ENCODE measurements at regions not wholly inside any gene's neighbourhood (a gene's known extent, or its start where the extent isn't known, plus 50 kb on each side); places are given as distances from the start of the nearest gene placed in this dataset.

DNA sequence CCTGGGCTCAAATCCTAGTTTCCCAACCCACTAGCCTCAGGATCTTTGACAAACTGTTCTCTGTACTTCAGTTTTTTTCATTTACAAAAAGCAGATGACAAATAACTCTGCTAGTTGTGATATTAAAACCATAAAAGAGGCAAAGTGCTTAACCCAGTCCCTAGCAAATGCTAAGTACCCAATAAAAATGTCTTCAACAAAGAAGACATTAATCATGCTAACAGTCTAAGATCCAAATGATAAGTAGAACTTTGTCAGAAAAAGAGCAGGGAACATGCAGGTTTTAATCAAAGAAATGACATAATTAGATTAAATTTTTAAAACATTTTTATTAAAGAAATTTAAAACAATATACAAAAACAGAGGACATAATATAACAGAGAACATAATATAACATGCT lies 203.0 kb upstream of the ADRA1B start:
- no peak for DNase-seq
- Histone ChIP-seq H2AK5ac (ENCODE audit: low read length) (no peak overlapping the region), H3K27ac (ENCODE audit: low read depth, low read length) (no peak overlapping the region), H2BK15ac (replicated peaks; ENCODE audit: low read depth) (no peak overlapping the region), H3K79me1 (ENCODE audit: low read length) (no peaks in the 10 kb centered on the region), H4K5ac (ENCODE audit: low read length) (no peak overlapping the region), H2BK5ac (ENCODE audit: low read length) (no peak overlapping the region), H3K18ac (ENCODE audit: low read length) (no peak overlapping the region), H3K27me3 (ENCODE audit: insufficient read depth, low read length, poor library complexity) (no peaks in the 10 kb centered on the region), H4K8ac (ENCODE audit: low read depth, low read length) (no peak overlapping the region), H3K4me1 (ENCODE audit: control insufficient read depth, low read depth, low read length) (no peaks in the 10 kb centered on the region), H3K79me2 (ENCODE audit: control insufficient read depth, insufficient read depth, low read length) (no peaks in the 10 kb centered on the region), H2BK120ac (ENCODE audit: low read depth, low read length) (no peak overlapping the region), H3K56ac (ENCODE audit: low read length) (no peak overlapping the region), H3K4me2 (ENCODE audit: low read length) (no peak overlapping the region), H3K4ac (ENCODE audit: low read depth, low read length) (no peak overlapping the region), H3K9ac (ENCODE audit: low read length) (no peak overlapping the region), H3K4me3 (ENCODE audit: low read length) (no peak overlapping the region), H3K36me3 (ENCODE audit: control insufficient read depth, insufficient read depth, low read length) (no peaks in the 10 kb centered on the region), H3K23ac (ENCODE audit: low read length) (no peak overlapping the region)

GRCh38 chr5:159713773-159714172 lies 202.5 kb upstream of the ADRA1B start:
- Histone ChIP-seq H3K4me1 (ENCODE audit: control insufficient read depth, low read depth, low read length) (no peaks in the 10 kb centered on the region), H3K4me2 (ENCODE audit: low read length) (no peak overlapping the region), H3K27ac (ENCODE audit: low read depth, low read length) (no peak overlapping the region), H2BK120ac (ENCODE audit: low read depth, low read length) (no peak overlapping the region), H2AK5ac (ENCODE audit: low read length) (no peak overlapping the region), H3K27me3 (ENCODE audit: insufficient read depth, low read length, poor library complexity) (no peaks in the 10 kb centered on the region), H3K56ac (ENCODE audit: low read length) (no peak overlapping the region), H2BK15ac (replicated peaks; ENCODE audit: low read depth) (no peak overlapping the region), H3K23ac (ENCODE audit: low read length) (no peak overlapping the region), H2BK5ac (ENCODE audit: low read length) (no peak overlapping the region), H4K8ac (ENCODE audit: low read depth, low read length) (no peak overlapping the region), H3K79me2 (ENCODE audit: control insufficient read depth, insufficient read depth, low read length) (no peaks in the 10 kb centered on the region), H3K79me1 (ENCODE audit: low read length) (no peaks in the 10 kb centered on the region), H3K4ac (ENCODE audit: low read depth, low read length) (no peak overlapping the region), H4K5ac (ENCODE audit: low read length) (no peak overlapping the region), H3K18ac (ENCODE audit: low read length) (no peak overlapping the region), H3K36me3 (ENCODE audit: control insufficient read depth, insufficient read depth, low read length) (no peaks in the 10 kb centered on the region), H3K4me3 (ENCODE audit: low read length) (no peak overlapping the region), H3K9ac (ENCODE audit: low read length) (no peak overlapping the region)
- WGBS (ENCODE audit: extremely low coverage, insufficient coverage, low lambda C conversion rate): no CpG with 5 or more reads among the region's 2 CpGs
- no peak for DNase-seq

GRCh38 chr5:159725475-159725874 lies 190.8 kb upstream of the ADRA1B start:
- no peak overlapping the region for H4K5ac ChIP-seq (ENCODE audit: low read length)
- H4K8ac ChIP-seq (ENCODE audit: low read depth, low read length): no peak overlapping the region
- DNase-seq: no peak
- H3K27me3 ChIP-seq (ENCODE audit: insufficient read depth, low read length, poor library complexity): no peaks in the 10 kb centered on the region
- no peak overlapping the region for H3K4me2 ChIP-seq (ENCODE audit: low read length)
- H3K9ac ChIP-seq (ENCODE audit: low read length): no peak overlapping the region
- H3K79me1 ChIP-seq (ENCODE audit: low read length): no peaks in the 10 kb centered on the region
- H3K4me3 ChIP-seq (ENCODE audit: low read length): no peak overlapping the region
- H3K56ac ChIP-seq (ENCODE audit: low read length): no peak overlapping the region
- no peak overlapping the region for H3K27ac ChIP-seq (ENCODE audit: low read depth, low read length)
- no peak overlapping the region for H2BK15ac ChIP-seq (replicated peaks; ENCODE audit: low read depth)
- no peak overlapping the region for H3K18ac ChIP-seq (ENCODE audit: low read length)
- no peak overlapping the region for H2AK5ac ChIP-seq (ENCODE audit: low read length)
- H3K36me3 ChIP-seq (ENCODE audit: control insufficient read depth, insufficient read depth, low read length): no peaks in the 10 kb centered on the region
- no peak overlapping the region for H3K23ac ChIP-seq (ENCODE audit: low read length)
- H3K79me2 ChIP-seq (ENCODE audit: control insufficient read depth, insufficient read depth, low read length): no peaks in the 10 kb centered on the region
- H3K4me1 ChIP-seq (ENCODE audit: control insufficient read depth, low read depth, low read length): no peaks in the 10 kb centered on the region
- H3K4ac ChIP-seq (ENCODE audit: low read depth, low read length): no peak overlapping the region
- H2BK5ac ChIP-seq (ENCODE audit: low read length): no peak overlapping the region
- no peak overlapping the region for H2BK120ac ChIP-seq (ENCODE audit: low read depth, low read length)
- WGBS (ENCODE audit: extremely low coverage, insufficient coverage, low lambda C conversion rate): no CpG with 5 or more reads among the region's 4 CpGs

DNA sequence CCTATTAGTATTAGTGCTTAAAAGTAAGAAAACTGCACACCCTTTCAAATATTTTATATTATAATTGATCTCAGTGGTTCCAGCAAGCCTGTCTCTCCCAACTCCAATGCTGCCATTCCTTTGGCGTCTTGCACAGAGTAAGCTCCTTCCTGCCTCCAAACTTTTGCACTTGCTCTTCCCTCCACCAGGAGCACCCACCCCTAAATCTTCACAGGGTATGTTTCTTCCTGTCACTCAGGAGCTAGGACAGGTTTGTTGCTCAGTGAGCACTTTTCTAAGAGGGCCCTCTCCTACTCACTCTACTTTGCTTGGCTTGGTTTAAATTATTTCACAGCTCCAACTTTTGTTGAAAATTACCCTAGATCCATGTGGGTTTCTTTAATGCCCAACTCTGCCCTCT lies 189.1 kb upstream of the ADRA1B start:
- H3K4ac ChIP-seq (ENCODE audit: low read depth, low read length): no peak overlapping the region
- H3K18ac ChIP-seq (ENCODE audit: low read length): no peak overlapping the region
- H4K5ac ChIP-seq (ENCODE audit: low read length): no peak overlapping the region
- no CpG with 5 or more reads among the region's 1 CpG for whole genome bisulfite sequencing (ENCODE audit: extremely low coverage, insufficient coverage, low lambda C conversion rate)
- peak; percentile 44 for DNase-seq
- H2BK15ac ChIP-seq (replicated peaks; ENCODE audit: low read depth): no peak overlapping the region
- H3K79me2 ChIP-seq (ENCODE audit: control insufficient read depth, insufficient read depth, low read length): no peaks in the 10 kb centered on the region
- no peak overlapping the region for H3K27ac ChIP-seq (ENCODE audit: low read depth, low read length)
- no peak overlapping the region for H2BK5ac ChIP-seq (ENCODE audit: low read length)
- no peaks in the 10 kb centered on the region for H3K79me1 ChIP-seq (ENCODE audit: low read length)
- H3K36me3 ChIP-seq (ENCODE audit: control insufficient read depth, insufficient read depth, low read length): no peaks in the 10 kb centered on the region
- no peak overlapping the region for H2BK120ac ChIP-seq (ENCODE audit: low read depth, low read length)
- no peak overlapping the region for H3K4me2 ChIP-seq (ENCODE audit: low read length)
- H3K56ac ChIP-seq (ENCODE audit: low read length): no peak overlapping the region
- no peak overlapping the region for H3K4me3 ChIP-seq (ENCODE audit: low read length)
- no peaks in the 10 kb centered on the region for H3K4me1 ChIP-seq (ENCODE audit: control insufficient read depth, low read depth, low read length)
- no peaks in the 10 kb centered on the region for H3K27me3 ChIP-seq (ENCODE audit: insufficient read depth, low read length, poor library complexity)
- H3K23ac ChIP-seq (ENCODE audit: low read length): no peak overlapping the region
- H3K9ac ChIP-seq (ENCODE audit: low read length): no peak overlapping the region
- H2AK5ac ChIP-seq (ENCODE audit: low read length): no peak overlapping the region
- H4K8ac ChIP-seq (ENCODE audit: low read depth, low read length): no peak overlapping the region

- Histone ChIP-seq H4K5ac (ENCODE audit: low read length) (no peak overlapping the region), H3K4me3 (ENCODE audit: low read length) (no peak overlapping the region), H3K18ac (ENCODE audit: low read length) (no peak overlapping the region), H3K23ac (ENCODE audit: low read length) (no peak overlapping the region), H2BK5ac (ENCODE audit: low read length) (no peak overlapping the region), H3K27ac (ENCODE audit: low read depth, low read length) (no peak overlapping the region), H3K4me1 (ENCODE audit: control insufficient read depth, low read depth, low read length) (no peaks in the 10 kb centered on the region), H3K27me3 (ENCODE audit: insufficient read depth, low read length, poor library complexity) (no peaks in the 10 kb centered on the region), H3K79me2 (ENCODE audit: control insufficient read depth, insufficient read depth, low read length) (no peaks in the 10 kb centered on the region), H2BK15ac (replicated peaks; ENCODE audit: low read depth) (no peak overlapping the region), H3K36me3 (ENCODE audit: control insufficient read depth, insufficient read depth, low read length) (no peaks in the 10 kb centered on the region), H3K56ac (ENCODE audit: low read length) (no peak overlapping the region), H3K4me2 (ENCODE audit: low read length) (no peak overlapping the region), H2AK5ac (ENCODE audit: low read length) (no peak overlapping the region), H3K4ac (ENCODE audit: low read depth, low read length) (no peak overlapping the region), H4K8ac (ENCODE audit: low read depth, low read length) (no peak overlapping the region), H3K79me1 (ENCODE audit: low read length) (no peaks in the 10 kb centered on the region), H2BK120ac (ENCODE audit: low read depth, low read length) (no peak overlapping the region), H3K9ac (ENCODE audit: low read length) (no peak overlapping the region)
- no peak for DNase-seq
- WGBS (ENCODE audit: extremely low coverage, insufficient coverage, low lambda C conversion rate): no CpG with 5 or more reads among the region's 1 CpG
These were observed 186.0 kb upstream of the ADRA1B start for GRCh38 chr5:159730285-159730684.

- Histone ChIP-seq H3K4me1 (ENCODE audit: control insufficient read depth, low read depth, low read length) (no peaks in the 10 kb centered on the region), H3K4me3 (ENCODE audit: low read length) (no peak overlapping the region), H3K79me1 (ENCODE audit: low read length) (no peaks in the 10 kb centered on the region), H3K36me3 (ENCODE audit: control insufficient read depth, insufficient read depth, low read length) (no peaks in the 10 kb centered on the region), H3K27ac (ENCODE audit: low read depth, low read length) (no peak overlapping the region), H2BK15ac (replicated peaks; ENCODE audit: low read depth) (no peak overlapping the region), H4K8ac (ENCODE audit: low read depth, low read length) (no peak overlapping the region), H3K79me2 (ENCODE audit: control insufficient read depth, insufficient read depth, low read length) (no peaks in the 10 kb centered on the region), H3K9ac (ENCODE audit: low read length) (no peak overlapping the region), H3K4me2 (ENCODE audit: low read length) (no peak overlapping the region), H3K23ac (ENCODE audit: low read length) (no peak overlapping the region), H2BK5ac (ENCODE audit: low read length) (no peak overlapping the region), H2BK120ac (ENCODE audit: low read depth, low read length) (no peak overlapping the region), H4K5ac (ENCODE audit: low read length) (no peak overlapping the region), H3K18ac (ENCODE audit: low read length) (no peak overlapping the region), H3K27me3 (ENCODE audit: insufficient read depth, low read length, poor library complexity) (no peaks in the 10 kb centered on the region), H3K4ac (ENCODE audit: low read depth, low read length) (no peak overlapping the region), H2AK5ac (ENCODE audit: low read length) (no peak overlapping the region), H3K56ac (ENCODE audit: low read length) (no peak overlapping the region)
- DNase-seq: no peak
- WGBS (ENCODE audit: extremely low coverage, insufficient coverage, low lambda C conversion rate): no CpG with 5 or more reads among the region's 4 CpGs
These were observed 184.1 kb upstream of the ADRA1B start for GRCh38 chr5:159732220-159732619.
